Ishikawa (cell line): ENCODE measurements at regions not wholly inside any gene's neighbourhood (a gene's known extent, or its start where the extent isn't known, plus 50 kb on each side); places are given as distances from the start of the nearest gene placed in this dataset.

Source experiments
- CEBPB ChIP-seq: IDR thresholded peaks from 2 replicates; pipeline ENCODE4 v1.6.1; 2012
- CREB1 ChIP-seq: IDR thresholded peaks from 2 replicates; pipeline ENCODE4 v1.6.1; 2012; ENCODE audit warnings: low read depth
- EGR1 ChIP-seq: IDR thresholded peaks from 2 replicates; pipeline ENCODE4 v1.6.1; 2012
- EP300 ChIP-seq: IDR thresholded peaks from 2 replicates; pipeline ENCODE4 v1.6.1; 2012; ENCODE audit warnings: borderline replicate concordance
- FOXM1 ChIP-seq: IDR thresholded peaks from 2 replicates; pipeline ENCODE4 v1.6.1; 2012; ENCODE audit warnings: low read depth, borderline replicate concordance
- MAX ChIP-seq: IDR thresholded peaks from 2 replicates; pipeline ENCODE4 v1.6.1; 2012
- NFIC ChIP-seq: IDR thresholded peaks from 2 replicates; pipeline ENCODE4 v1.6.1; 2012
- RAD21 ChIP-seq: IDR thresholded peaks from 2 replicates; pipeline ENCODE4 v1.6.1; 2012; ENCODE audit warnings: low read depth
- REST ChIP-seq: IDR thresholded peaks from 2 replicates; pipeline ENCODE4 v1.6.1; 2012; ENCODE audit warnings: low read depth, mild to moderate bottlenecking
- TAF1 ChIP-seq: IDR thresholded peaks from 2 replicates; pipeline ENCODE4 v1.6.1; 2012; ENCODE audit warnings: low read depth, mild to moderate bottlenecking
- TCF12 ChIP-seq: IDR thresholded peaks from 2 replicates; pipeline ENCODE4 v1.6.1; 2012; ENCODE audit warnings: low read depth
- TEAD4 ChIP-seq: IDR thresholded peaks from 2 replicates; pipeline ENCODE4 v1.6.1; 2012
- USF1 ChIP-seq: IDR thresholded peaks from 2 replicates; pipeline ENCODE4 v1.6.1; 2012
- YY1 ChIP-seq: IDR thresholded peaks from 2 replicates; pipeline ENCODE4 v1.6.1; 2012; ENCODE audit warnings: low read depth
- ZBTB7A ChIP-seq: IDR thresholded peaks from 2 replicates; pipeline ENCODE4 v1.6.1; 2012; ENCODE audit warnings: low read depth

GRCh38 chr1:244302876-244303609, 148.7 kb downstream of the ADSS2 start:
- TF ChIP-seq TEAD4: peak; percentile 35; the same call in 1 of the 2 replicates
- no peak for TF ChIP-seq CEBPB

- TF ChIP-seq EP300 (no peak), TEAD4 (no peak), EGR1 (no peak), TAF1 (no peak), NFIC (no peak), FOXM1 (no peak), ZBTB7A (no peak), USF1 (no peak), REST (no peak), CREB1 (no peak), TCF12 (no peak), CEBPB (no peak), RAD21 (no peak), MAX (no peak)
Observed at GRCh38 chr1:244303610-244303969, 148.1 kb downstream of the ADSS2 start.

- TF ChIP-seq MAX (no peak), YY1 (no peak), CREB1 (no peak), NFIC (no peak), FOXM1 (no peak), TCF12 (no peak)
Observed at GRCh38 chr1:244304156-244304555, 147.6 kb downstream of the ADSS2 start.

- TF ChIP-seq EGR1: no peak
- TF ChIP-seq ZBTB7A: no peak
- TF ChIP-seq TEAD4: no peak
- TF ChIP-seq TCF12: no peak
- TF ChIP-seq REST: no peak
- no peak for TF ChIP-seq CREB1
- TF ChIP-seq FOXM1: no peak
Observed at GRCh38 chr1:244304656-244305055, 147.1 kb downstream of the ADSS2 start.

- no peak for TF ChIP-seq EGR1
- no peak for TF ChIP-seq TEAD4
- TF ChIP-seq RAD21: no peak
- TF ChIP-seq FOXM1: no peak
- TF ChIP-seq NFIC: no peak
- TF ChIP-seq MAX: no peak
- TF ChIP-seq YY1: no peak
- no peak for TF ChIP-seq EP300
- no peak for TF ChIP-seq ZBTB7A
- no peak for TF ChIP-seq REST
- no peak for TF ChIP-seq TCF12
- no peak for TF ChIP-seq CREB1
- TF ChIP-seq USF1: no peak
- no peak for TF ChIP-seq TAF1
Observed at GRCh38 chr1:244305776-244306341, 145.8 kb downstream of the ADSS2 start.
